ENCODE measurements at regions not wholly inside any gene's neighbourhood (a gene's known extent, or its start where the extent isn't known, plus 50 kb on each side); places are given as distances from the start of the nearest gene placed in this dataset.

- Histone ChIP-seq H4K8ac (ENCODE audit: extremely low read depth, insufficient read depth, low read length) (no peak overlapping the region), H3K36me3 (ENCODE audit: control insufficient read depth in 2 of 4, insufficient read depth in 4 of 4, low read length in 3 of 4) (no peaks in the 10 kb centered on the region), H2BK20ac (ENCODE audit: low read length) (no peak overlapping the region), H3K4me3 (ENCODE audit: extremely low read depth in 1 of 4, insufficient read depth in 2 of 4, low read depth in 3 of 4, low read length in 4 of 4) (no peak overlapping the region), H2BK5ac (ENCODE audit: low read depth, low read length) (no peak overlapping the region), H3K79me2 (ENCODE audit: control insufficient read depth in 1 of 2, insufficient read depth in 2 of 2, low read length in 2 of 2) (no peaks in the 10 kb centered on the region), H3K23ac (ENCODE audit: insufficient read length) (no peak overlapping the region), H4K20me1 (replicated peaks in 1 of 2; ENCODE audit: control insufficient read depth in 1 of 2, insufficient read depth in 2 of 2, low read length in 2 of 2) (no peaks in the 10 kb centered on the region), H2AK5ac (ENCODE audit: low read depth, low read length) (no peak overlapping the region), H2AFZ (ENCODE audit: low read length) (no peak overlapping the region), H3K18ac (ENCODE audit: extremely low read depth, low read length) (no peak overlapping the region), H4K5ac (ENCODE audit: insufficient read length, low read depth, low read length) (no peak overlapping the region), H3K79me1 (ENCODE audit: low read depth, low read length) (no peaks in the 10 kb centered on the region), H3K27me3 (replicated peaks in 1 of 4; ENCODE audit: control insufficient read depth in 3 of 4, extremely low read depth in 1 of 4, insufficient read depth in 3 of 4, low read length in 3 of 4) (peaks cover 0 to 1% (median 0%) of the 10 kb centered on the region in 4 experiments; a peak in 1 of 7 replicates), H3K56ac (replicated peaks; ENCODE audit: insufficient read length, low read depth, low read length) (no peak overlapping the region), H2BK12ac (ENCODE audit: low read depth, low read length) (no peak overlapping the region), H2BK15ac (ENCODE audit: low read length) (no peak overlapping the region), H3K14ac (ENCODE audit: insufficient read length) (no peak overlapping the region), H3K4me1 (replicated peaks in 1 of 4; ENCODE audit: control insufficient read depth in 3 of 4, insufficient read depth in 4 of 4, low read length in 3 of 4) (no peaks in the 10 kb centered on the region), H2BK120ac (replicated peaks; ENCODE audit: low read depth, low read length) (no peak overlapping the region), H3K4me2 (ENCODE audit: insufficient read depth in 1 of 2, low read depth in 2 of 2, low read length in 2 of 2) (no peak overlapping the region), H3K23me2 (ENCODE audit: low read depth, low read length) (no peaks in the 10 kb centered on the region), H3K27ac (ENCODE audit: low read depth, low read length) (no peak overlapping the region), H3K9ac (replicated peaks in 1 of 4; ENCODE audit: extremely low read depth in 1 of 4, low read depth in 3 of 4, low read length in 3 of 4) (no peak overlapping the region), H3K9me3 (ENCODE audit: insufficient read depth in 2 of 2, low read depth in 1 of 2, low read length in 1 of 2) (no peaks in the 10 kb centered on the region), H3K4ac (replicated peaks; ENCODE audit: insufficient read length, low read depth, low read length) (no peak overlapping the region), H4K91ac (replicated peaks; ENCODE audit: insufficient read length, low read length) (no peak overlapping the region)
- ChIA-PET POLR2A (ENCODE audit: partially characterized antibody) (no interaction called here), CTCF (ENCODE audit: partially characterized antibody) (no interaction called here)
- 83% methylated on average over 1 of the region's 1 CpG; no CpG with 5 or more reads in 1 of the 2 experiments for WGBS, 2 experiments (ENCODE audit: extremely low coverage in 1 of 2, insufficient coverage in 1 of 2, insufficient read length in 1 of 2, insufficient replicate concordance in 2 of 2, low coverage in 1 of 2, low lambda C conversion rate in 2 of 2, missing lambda C conversion rate in 1 of 2)
- no peak for DNase-seq (ENCODE audit: low read depth in 1 of 2, low spot score in 2 of 2)
- no peak for FAIRE-seq
- no peak for TF ChIP-seq SIX5 (IDR thresholded peaks at IDR 0.05; ENCODE audit: low read depth, low read length)
Measured at GRCh38 chr10:81680359-81680758, 194.6 kb upstream of the NRG3 start.
